ENCODE measurements at regions not wholly inside any gene's neighbourhood (a gene's known extent, or its start where the extent isn't known, plus 50 kb on each side); places are given as distances from the start of the nearest gene placed in this dataset.

DNA sequence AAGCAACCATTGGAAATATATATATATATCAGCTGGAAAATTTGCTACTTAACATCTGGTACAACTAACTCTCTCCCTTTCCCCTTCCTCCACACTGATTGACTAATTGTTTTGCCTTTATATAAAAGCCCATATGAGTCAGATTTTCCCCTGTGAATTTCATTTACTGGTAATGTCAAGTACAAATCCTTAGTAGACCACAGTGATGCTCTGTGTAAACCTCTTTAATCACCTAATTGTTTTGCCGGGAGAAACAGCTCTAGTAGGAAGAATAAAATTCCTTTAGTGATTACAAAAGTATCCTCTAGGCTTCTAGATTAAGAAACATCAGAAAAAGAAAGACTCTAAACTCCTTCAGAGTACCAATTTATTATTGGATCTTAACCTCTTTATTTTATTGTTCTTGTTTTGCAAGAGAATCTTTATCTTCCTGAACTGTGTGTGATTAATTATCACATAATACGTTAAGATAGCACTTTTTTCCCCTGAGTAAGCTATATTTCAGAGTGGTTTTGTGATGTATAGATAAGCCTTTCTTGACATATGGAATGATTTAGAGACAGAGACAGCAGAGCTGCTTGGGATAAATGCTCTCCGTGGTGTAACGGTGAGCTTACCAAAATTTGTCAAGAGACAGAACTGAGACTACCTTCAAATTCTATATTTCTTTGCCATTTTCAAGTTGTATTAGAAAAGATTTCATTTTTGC, 1606.4 kb upstream of the TENM3 start:
- TF ChIP-seq CTCF (IDR thresholded peaks at IDR 0.05; ENCODE audit: insufficient read depth, low read length) (no peak), POLR2AphosphoS5 (IDR thresholded peaks at IDR 0.05; ENCODE audit: low read depth) (no peak), REST (IDR thresholded peaks at IDR 0.05; ENCODE audit: insufficient replicate concordance, low read depth) (no peak)

Data from HL-60 (cell line).